HG02759 (cell line): ENCODE measurements at regions not wholly inside any gene's neighbourhood (a gene's known extent, or its start where the extent isn't known, plus 50 kb on each side); places are given as distances from the start of the nearest gene placed in this dataset.
"Not testable (repeated sequence)": the region's sequence is repeated elsewhere in the genome, so short reads cannot be mapped to it uniquely, and the experiment has no call there.

Experiments
- ATAC-seq: cut with Tn5 transposase; IDR thresholded peaks from one replicate; pipeline ENCODE4 v1.9.1; 2021; ENCODE audit warnings: mild to moderate bottlenecking, moderate library complexity; ENCODE audit not compliant: unreplicated experiment

GRCh38 chr4:149211876-149212275, 603.8 kb downstream of the IQCM start:
- ATAC-seq, result no peak

- ATAC-seq, result no peak
These were observed 612.2 kb downstream of the IQCM start for GRCh38 chr4:149203256-149204001.

- no peak for ATAC-seq
These were observed 613.5 kb downstream of the IQCM start for GRCh38 chr4:149202117-149202516.

GRCh38 chr4:149199594-149199993, 616.0 kb downstream of the IQCM start:
- ATAC-seq, result no peak

- no peak for ATAC-seq
These were observed 621.6 kb downstream of the IQCM start for GRCh38 chr4:149194061-149194460.

DNA sequence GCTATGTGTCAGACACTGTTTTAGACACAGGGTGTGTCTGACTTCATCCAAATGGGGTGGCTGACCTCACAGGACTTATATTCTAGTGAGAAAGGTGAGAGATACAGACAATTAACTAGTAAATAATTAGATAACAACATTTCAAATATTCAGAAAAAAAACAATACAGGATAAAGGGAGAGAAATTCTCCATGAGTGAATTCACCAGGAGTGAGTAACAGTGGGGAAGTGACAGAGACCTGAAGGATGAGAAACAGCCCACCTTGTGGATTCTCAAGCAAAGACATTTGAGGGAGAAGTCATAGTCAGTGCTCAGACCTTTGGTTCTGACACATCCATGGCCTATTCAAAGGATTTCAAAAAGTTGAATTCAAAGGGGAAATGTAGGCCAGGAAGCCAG, 627.9 kb downstream of the IQCM start:
- no peak for ATAC-seq

DNA sequence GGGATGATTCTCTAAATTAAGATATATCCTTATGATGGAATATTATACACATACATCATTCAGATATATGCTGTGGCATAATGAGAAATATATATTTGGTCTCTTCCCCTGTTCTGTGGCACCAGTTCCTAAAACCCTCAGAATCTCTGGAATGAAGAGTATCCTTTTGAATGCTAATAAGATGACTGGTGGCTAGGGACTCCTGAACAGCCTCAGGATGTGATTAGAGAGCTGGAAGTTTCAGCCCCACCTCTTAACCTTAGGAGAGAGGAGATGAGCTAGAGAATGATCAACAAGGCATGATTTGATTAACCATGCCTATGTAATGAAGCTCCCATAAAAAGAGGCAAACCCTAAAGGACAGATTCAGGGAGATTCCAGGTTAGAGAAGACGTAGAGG, 632.0 kb downstream of the IQCM start:
- no peak for ATAC-seq

GRCh38 chr4:149181459-149181858, 634.2 kb downstream of the IQCM start:
- ATAC-seq, result not testable (repeated sequence)

DNA sequence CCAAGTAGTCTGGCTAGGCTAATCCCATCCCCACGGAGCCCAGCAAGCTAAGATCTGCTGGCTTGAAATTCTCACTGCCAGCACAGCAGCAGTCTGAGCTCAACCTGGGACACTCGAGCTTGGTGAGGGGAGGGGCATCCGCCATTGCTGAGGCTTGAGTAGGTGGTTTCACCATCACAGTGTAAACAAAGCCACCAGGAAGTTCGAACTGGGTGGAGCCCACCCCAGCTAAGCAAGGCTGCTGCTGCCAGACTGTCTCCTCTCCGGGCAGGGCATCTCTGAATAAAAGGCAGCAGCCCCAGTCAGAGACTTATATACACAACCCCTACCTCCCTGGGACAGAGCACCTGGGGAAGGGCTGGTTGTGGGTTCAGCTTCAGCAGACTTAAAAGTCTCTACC, 639.6 kb downstream of the IQCM start:
- no peak for ATAC-seq

DNA sequence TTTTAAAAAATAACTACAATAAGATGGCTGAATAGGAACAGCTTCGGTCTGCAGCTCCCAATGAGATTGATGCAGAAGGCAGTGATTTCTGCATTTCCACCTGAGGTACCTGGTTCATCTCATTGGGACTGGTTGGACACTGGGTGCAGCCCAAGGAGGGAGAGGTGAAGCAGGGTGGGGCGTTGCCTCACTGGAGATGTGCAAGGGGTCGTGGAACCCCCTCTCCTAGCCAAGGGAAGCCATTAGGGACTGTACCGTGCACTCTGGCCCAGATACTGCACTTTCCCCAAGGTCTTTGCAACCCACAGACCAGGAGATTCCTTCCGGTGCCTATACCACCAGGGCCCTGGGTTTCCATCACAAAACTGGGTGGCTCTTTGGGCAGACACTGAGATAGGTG, 640.1 kb downstream of the IQCM start:
- no peak for ATAC-seq

DNA sequence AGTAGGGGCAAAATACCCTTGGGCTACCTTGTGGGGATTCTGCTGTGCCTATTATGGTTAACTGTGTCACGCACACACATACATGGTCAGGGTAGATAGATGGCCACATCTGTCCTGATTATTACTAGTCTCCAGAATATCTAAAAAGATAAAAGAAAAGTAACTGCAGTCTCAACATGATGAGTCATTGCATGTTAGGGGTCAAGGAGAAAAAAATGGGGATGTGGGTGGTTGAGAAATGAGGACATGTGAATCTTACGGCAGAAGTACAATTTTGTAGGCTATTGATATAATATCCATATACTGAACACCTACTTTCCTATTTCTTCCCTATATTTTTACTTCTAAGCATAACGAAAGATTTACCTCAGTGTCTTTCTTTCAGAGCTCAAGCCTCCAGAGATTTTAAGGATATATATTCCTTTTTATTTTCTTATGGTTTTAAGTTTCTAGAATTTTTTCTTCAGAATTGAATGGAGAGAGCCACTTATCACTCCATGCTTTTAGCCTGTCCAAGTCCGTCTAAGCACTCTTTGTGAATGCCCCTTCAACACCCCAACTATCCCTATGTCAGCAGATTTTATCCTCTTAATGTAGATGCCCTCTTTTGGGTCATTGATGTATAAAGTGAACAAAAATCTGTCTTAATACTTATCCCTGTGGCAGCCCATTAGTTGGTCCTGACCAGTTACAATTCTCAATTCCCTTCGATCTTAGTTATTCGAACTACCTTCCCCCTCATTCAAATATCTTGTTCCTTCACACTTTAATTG, 642.2 kb downstream of the IQCM start:
- ATAC-seq, result no peak

DNA sequence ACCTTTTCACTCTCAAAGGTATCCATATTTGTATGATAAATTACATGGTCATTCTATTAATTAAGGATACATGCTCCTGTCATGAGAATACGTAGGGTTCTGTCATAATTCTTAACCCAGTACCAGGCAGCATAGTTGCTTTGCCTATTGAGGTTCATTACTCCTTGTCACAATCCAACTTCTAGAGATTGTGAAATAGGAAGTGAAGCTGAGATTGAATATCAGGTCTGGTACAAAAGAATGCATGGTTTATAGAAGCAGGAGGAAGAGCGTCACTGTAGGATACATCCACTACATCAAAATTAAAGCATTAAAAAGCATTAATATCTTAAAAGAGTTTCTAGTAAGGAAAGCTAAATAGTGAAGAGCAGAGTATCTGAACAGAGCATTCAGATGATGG, 647.0 kb downstream of the IQCM start:
- no peak for ATAC-seq

- no peak for ATAC-seq
These were observed 648.8 kb downstream of the IQCM start for GRCh38 chr4:149166876-149167275.

DNA sequence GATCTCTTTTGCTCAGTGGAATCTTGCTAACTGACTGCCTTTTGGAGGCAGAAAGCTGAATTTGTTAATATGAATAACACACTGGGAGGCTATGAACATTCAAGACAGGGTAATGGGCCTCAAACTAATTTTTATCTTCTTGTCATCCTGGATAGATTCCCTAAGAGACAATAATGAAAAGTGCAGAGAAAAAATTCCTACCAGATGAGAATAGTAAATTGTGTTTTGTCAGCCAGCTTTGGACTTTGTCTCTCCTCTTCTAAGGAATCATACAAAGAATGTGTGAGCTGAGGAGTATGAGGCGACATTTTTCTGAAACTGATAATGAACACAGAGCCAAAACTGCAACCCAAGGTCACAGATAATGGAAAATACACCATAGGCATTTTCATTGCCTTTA, 649.3 kb downstream of the IQCM start:
- no peak for ATAC-seq

- ATAC-seq, result no peak
These were observed 651.4 kb downstream of the IQCM start for GRCh38 chr4:149164282-149164681.

DNA sequence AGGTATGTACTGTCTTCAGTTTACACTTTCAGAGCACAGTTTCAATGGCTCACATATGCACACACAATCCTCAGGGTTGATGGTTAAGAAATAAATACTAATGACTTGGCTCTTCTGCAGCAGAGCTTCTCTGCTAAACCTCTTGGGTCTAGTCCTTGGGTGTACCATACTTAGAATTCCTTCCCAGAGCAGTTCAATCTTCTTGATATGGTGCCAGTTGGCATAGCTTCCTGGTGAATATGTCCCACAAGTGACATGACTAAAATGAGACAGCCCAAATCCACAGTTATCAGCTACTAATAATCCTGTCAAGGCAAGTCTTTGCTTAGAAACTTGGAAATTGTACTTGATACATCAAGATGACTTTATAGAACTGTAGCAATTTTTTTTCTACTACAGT, 654.4 kb downstream of the IQCM start:
- ATAC-seq, result no peak

DNA sequence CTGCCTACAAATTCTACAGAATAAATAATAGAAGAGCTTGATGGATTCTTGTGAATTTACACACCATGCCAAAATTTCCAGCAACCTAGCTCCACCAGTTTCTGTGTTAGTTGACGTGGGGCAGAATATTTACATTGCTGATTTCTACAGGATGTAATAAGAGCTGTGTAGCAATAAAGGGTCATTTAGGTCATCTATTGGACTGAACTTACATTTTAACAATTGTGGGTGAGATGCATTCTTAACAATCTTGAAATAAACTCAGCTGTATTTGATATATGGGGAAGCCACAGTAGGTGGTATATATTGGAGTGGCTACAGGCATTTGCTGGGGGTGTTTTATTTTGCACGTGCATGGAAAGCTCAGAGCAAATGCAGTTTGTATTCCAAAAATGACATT, 655.3 kb downstream of the IQCM start:
- ATAC-seq, result no peak

DNA sequence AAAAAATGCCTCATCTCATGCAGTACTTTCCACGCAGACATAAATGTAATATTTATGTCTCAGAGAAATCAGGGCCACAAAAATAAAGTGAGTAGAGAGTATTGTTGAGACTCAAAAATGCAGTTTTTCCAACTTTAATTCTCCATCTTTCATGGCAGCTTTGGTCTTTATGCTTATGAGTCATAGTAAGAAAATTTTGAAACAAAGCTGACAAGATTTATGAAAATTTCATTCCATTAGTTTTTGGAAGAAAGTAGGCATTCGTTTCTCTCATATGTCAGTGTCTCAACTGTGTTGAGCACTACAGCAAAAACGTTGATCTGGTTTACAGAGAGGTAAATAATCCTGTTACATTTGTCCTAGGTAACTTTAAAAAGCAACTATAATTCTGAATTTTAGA, 656.8 kb downstream of the IQCM start:
- no peak for ATAC-seq

DNA sequence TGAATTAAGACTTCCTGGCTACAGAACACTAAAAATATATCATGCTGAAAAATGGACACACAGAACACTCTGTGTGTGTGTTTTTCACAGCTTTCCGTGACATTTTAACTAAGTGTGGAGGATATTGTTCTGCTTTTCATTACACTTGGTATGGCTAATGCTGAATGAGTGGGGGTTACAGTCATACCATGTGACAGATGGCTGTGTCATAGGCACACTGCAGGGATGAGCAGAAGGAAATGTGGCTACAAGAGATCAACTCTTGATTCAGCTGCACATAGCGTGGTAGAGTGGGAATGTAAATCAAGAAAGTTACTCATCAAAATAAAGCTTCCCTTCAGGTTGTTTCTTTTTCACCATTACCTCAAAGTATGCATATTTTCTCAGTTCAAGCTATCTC, 669.8 kb downstream of the IQCM start:
- ATAC-seq, result no peak

DNA sequence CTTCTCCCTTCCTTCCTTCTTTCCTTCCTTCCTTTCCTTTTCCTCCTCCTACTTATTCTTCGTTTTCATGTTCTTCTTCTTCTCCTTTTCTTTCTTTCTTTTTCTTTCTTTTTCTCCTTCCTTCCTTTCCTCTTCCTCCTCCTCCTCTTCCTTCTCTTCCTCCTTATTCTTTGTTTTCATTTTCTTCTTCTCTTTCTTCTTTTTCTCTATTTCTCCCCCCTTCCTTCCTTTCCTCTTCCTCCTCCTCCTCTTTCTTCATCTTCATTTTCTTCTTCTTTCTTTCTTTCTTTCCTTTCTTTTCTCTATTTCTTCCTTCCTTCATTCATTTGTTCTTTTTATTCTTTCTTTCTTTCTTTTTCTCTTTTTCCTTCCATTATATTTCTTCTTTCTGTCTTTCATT, 671.6 kb downstream of the IQCM start:
- ATAC-seq, result no peak

DNA sequence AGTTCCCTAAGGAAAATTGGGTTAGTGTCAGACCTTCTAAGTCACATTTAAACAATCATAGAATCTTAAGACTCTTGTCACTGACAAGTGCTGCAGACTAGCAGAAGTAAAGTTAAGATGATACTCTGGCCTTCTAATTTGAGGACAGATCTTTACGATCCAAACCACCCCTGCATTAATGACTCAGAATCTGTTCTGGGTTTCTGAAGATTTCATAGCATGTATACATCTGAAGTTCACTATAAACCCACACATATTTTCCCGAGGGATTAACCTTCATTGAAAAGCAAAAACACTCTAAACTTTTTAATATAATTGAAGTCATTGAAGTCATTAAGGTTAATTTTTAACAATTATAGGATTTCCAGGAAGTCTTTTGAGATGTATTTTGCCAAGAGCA, 674.3 kb downstream of the IQCM start:
- ATAC-seq, result no peak

- no peak for ATAC-seq
These were observed 674.8 kb downstream of the IQCM start for GRCh38 chr4:149140841-149141240.
